GM21529 (cell line): ENCODE measurements at regions not wholly inside any gene's neighbourhood (a gene's known extent, or its start where the extent isn't known, plus 50 kb on each side); places are given as distances from the start of the nearest gene placed in this dataset.

Experiments
- ATAC-seq: cut with Tn5 transposase; IDR thresholded peaks from one replicate; pipeline ENCODE4 v1.9.1; 2021; ENCODE audit not compliant: unreplicated experiment

DNA sequence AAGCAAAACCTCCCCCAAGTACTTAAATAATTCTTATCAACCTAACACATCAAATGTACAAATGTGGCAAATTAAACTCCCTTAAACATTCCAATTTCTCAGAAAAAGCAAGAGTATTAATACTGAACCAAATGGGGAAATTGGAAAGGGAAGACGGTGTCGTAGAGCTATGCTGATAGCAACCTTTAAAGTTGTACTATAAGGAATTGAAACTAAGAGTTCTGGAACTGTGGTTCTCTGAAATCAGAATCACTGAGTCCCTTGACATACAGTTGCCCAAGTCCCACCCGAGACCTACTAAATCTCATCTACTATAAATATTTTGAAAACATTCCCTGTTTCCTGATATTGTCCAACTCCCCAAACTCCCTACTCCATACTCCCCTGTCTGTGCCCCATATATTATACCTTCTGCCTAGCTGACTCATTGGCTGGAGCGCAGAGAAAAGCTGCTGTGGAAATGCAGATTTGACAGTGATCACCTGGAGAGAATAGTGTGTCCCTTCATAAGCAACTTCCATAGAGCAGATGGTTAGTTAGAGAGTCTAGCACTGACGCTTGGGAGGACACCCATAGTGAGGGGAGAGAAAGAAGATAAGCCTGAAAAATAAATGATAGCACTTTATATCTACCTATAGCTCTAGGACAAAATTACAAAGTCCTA lies 51.4 kb upstream of the ITM2B start:
- no peak for ATAC-seq

DNA sequence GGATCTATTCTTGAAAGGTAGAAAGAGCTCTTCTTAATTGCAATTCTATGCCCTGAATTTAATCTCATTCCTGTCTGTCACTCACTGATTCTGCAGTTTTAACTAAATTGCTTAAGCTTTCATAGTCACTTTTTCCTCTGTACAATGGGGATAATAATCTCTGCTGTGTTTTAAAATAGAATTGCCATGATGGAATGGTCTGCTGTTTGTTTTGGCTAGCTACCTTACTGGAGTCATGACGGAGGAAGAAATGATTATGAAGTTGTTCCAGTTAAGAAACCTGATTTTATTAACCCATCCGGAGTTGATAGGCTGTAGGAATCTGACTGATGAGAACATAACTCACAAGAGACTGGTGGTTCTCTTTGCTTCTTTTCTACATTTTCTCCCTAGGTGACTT lies 54.9 kb upstream of the ITM2B start:
- ATAC-seq, result no peak

DNA sequence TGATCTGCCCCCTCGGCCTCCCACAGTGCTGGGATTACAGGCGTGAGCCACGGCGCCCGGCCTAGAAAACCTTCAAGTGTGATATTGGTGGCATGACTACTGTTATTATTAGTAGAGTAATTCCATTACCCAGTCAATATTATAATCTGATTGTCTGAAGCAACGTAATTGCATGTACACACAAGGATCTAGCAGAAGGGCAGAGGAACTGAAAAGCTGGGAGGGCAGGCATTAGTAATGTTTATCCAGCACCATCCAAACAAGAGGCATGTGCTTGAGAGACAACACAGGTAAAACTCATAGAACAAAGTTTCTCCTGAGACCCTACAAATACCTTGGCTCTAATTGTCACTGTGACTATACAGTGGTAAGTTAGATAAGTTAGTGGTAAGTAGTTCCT lies 56.2 kb upstream of the ITM2B start:
- no peak for ATAC-seq

DNA sequence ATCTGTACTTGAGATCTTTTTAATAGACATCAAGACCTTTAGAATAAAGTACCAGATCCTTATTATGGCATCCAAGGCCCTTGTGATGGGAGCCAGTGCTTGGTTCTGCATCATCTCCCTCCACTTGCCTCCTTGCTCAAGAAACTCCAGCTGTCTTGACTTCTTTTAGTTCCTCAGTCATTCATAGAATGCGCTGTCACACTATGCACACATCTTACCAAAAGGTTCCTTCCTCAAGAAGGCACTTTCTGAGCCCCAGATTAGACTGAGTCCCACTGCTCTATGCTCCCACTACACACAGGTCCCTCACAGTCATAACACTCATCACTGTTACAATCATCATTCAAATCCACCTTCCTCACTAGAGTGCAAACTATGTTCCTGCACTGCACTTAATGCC lies 57.8 kb upstream of the ITM2B start:
- ATAC-seq, result peak; percentile 68

DNA sequence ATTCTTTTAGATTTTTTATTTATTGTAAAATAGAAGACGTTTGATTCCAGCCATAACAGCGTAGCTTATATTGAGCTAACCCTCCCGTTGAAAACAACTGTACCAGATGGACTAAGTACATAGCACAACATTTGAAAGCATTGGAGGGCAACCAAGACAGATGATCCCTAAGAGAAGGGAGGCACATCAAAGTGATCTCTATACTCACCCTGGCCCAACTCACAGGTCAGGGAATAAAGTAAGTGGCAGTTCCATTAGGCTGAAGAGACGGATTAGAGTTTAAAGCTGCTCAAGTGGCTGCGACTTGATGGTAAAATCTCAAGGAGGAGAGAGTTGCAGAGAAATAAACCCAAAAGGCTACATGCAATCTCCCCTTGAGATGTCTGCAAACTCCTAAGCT lies 65.1 kb upstream of the ITM2B start:
- no peak for ATAC-seq

DNA sequence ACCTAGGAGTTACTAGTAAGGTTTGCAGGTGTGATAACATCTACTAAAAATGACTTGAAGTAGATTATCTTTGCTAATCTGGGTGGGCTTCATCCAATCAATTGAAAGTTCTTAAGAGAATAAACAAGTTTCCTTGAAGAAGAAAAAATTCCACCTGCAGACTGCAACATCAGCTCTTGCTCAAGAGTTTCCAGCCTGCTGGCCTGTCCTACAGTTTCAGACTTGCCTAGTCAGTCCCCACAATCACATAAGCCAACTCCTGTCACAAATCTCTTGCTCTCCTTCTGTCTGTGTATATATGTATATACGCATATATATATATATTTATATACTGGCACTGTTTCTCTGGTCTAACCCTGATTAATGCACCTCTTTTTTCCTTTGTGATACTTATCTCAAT lies 67.3 kb upstream of the ITM2B start:
- ATAC-seq, result no peak

DNA sequence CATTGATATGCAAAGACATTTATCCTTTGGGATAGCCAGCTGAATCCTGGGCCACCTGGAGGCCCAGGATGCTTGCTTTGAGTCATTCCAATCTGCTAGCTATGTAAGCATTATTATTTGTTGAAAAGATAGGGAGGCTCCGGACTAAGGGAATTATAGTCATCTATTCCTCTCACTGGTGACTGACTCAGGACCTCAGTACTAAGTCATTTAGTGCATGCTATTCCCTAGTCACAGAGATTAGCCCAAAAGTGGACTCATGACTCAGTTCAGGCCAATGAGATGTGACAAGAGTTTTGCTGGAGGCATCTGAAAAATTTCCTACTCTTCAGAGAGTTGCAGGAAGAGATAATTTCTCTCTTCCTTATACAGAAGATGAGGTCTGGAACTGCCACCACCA lies 67.9 kb upstream of the ITM2B start:
- no peak for ATAC-seq

DNA sequence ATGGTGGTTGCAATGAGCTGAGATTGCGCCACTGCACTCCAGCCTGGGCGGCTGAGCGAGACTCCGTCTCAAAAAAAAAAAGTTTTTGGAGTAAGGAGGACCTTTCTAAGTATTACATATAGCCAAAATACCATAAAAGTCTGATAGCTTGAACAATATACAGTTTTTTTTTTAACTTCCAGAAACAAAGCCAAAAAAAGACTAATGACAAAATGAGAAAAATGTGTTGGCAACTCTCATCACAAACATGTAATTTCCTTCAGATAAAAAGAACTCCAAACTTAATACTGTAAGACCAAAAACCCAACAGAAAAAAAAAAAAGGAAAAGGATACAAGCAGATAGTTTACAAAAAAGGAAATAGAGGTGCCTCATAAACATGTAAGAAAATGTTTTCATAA lies 68.2 kb upstream of the MED4 start:
- no peak for ATAC-seq

DNA sequence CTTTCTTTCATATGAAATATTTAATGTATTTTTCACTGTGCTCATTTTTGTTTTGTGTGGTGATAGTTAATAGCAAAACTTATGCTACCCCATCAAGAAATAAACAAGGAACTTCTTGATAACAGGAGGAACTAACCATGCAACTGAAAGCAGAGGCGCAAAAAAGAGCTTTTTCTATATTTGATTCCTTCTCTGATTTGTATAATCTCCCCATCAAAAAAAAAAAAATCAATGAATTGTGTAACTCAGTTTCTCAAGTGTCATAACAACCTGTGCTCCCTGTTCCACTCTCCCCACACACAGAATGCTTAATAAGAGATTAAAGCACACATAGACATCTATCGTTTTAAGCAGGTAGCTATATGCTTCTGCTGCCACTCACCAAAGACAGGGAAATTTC lies 67.3 kb upstream of the MED4 start:
- no peak for ATAC-seq

DNA sequence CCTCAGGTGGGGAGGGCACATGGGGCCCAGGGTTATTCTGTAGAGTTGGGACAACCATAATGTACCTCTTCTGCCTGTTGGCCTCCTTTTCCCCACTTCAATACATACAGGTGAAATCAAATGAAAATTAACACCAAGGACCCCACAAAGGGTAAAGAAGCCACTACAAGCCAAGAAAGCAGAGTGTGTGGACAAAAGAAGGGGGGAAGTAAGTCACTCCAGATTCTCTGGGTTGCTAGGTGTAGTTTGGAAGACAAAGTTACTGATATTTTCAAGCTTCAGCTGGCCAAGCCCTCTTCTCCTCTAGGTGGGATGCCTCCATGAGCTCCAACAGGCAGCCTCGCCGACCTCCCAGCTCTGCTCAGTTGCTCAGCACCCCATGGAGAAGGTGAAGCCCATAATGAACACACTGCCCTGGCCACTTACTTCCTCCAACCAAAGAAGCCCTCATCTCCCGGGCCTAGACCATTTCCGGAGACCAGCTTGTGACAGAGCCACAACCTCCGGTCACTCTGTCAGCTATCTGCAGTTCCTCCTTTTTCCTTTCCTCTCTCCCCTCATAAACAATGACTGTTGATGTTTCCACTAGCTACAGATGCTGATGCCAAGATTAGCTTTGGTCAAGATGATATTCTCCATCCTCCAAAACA lies 66.8 kb upstream of the MED4 start:
- no peak for ATAC-seq

DNA sequence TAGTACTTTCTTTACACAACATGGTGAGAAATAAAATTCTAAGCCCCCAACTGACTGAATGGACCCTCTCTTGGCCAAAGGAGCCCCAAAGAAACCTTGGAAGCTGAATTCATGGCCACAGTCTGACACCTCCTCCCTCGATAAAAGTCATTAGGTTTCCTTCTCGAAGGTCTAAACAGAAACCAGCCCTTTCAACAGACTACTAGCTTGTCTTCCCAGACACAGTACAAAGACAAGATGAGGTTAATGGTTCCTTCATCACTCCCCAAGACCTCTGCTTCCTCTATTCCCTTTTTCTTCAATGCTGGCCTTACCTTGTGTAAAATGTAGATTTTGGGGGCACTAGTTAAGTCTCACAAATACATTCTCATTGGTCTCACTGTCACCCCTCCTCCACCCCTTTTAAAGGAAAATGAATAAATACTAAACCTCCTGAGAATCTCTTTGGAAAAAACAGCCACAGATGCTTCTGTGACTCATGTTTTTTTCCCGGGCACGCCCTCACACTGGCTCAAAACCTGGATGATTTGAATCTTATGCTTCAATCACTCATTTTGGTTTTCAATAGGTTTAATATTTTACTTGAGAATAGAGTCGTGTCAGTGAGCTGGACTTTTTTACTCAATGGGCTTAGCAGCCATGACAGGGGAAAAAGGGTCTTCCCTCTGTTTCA lies 65.8 kb upstream of the MED4 start:
- ATAC-seq, result no peak

DNA sequence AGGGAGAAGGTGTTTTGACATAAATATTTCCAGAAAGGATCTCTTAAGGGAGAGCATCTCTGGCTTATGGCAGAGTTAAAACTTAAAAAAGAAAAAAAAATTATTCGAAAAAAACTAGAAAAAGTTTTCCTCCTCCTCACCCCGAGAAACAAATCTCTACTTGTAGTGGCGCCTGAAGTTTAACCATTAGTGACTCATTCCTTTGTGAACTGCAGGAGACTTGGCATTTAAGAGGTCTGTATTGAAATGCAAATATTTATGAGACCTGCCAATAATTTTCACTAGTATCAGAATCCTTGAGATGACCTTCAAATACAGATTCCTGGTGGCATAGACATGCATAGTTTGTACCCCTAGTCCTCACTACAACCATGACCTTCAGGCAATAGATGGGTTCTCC lies 64.9 kb upstream of the MED4 start:
- no peak for ATAC-seq

DNA sequence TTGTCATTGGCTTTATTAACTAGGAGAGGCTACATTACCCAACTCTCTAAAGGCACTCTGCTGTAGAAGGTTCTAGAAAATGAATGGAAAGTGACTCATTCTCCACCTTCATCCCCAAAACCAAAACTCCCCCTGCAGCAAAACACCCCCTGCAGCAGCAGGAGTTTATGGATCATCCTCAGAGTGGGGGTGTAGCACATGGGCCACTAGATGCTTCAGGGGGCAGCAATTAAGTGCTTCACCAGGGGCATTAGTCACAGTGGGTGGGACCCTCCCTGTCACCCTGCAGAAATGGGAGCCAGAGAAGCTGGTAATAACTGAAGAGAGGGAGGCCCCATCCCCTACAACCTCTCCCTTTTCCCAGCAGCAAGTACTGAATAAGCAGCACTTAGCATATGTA lies 64.5 kb upstream of the MED4 start:
- ATAC-seq, result no peak

DNA sequence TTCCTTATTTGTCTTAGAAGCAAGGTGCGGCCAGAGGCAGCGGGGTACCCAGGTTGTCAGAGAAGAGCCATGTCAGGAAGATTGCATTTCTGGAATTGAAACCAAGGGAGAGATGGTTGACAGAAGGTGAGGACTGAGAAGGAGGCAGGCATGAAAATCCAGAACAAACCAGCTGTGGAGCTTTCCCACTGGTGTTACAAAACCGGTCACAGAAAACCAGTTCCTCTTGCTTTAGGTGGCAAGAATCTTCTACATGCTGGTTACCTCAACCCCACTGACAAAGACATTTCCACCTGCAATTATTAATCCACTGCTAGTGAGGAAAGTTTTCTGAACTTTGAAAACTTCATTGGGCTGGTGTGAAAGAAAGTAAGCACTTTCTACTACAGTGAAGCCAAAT lies 64.0 kb upstream of the MED4 start:
- ATAC-seq, result no peak

DNA sequence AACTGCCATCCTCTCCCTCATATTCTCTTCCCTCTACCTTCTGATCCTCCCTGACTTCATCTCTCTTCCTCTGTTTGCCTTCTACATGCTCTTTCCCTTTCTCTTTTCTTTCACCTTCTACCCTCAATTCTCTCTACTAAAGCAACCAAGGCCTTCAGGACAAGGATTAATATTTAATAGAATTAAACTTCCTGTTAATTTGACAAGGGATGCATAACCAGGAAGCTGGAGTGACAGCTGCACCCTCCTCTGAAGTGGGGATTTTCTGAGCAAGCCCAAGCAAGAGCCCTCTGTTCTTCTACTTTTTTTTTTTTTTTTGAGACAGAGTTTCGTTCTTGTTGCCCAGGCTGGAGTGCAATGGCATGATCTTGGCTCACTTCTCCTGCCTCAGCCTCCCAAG lies 63.4 kb upstream of the MED4 start:
- no peak for ATAC-seq

DNA sequence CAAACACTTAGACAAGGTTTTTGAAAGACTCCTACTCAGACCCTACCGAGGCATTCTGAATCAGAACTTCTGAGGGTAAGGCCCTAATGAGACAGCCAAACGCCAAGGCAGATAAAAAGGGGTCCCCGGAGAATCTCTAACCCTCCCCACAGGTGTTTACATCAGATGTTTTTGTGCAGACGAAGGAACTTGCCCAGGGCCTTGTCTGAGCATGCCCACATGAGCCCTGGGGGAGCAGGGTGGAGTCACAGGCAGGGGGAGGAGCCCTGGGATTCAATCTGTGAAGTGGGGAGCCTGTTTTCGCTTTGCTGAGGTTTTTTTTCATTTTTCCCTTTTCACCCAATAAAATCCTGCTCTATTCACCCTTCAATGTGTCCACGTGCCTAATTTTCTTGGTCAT lies 61.6 kb upstream of the MED4 start:
- ATAC-seq, result no peak

DNA sequence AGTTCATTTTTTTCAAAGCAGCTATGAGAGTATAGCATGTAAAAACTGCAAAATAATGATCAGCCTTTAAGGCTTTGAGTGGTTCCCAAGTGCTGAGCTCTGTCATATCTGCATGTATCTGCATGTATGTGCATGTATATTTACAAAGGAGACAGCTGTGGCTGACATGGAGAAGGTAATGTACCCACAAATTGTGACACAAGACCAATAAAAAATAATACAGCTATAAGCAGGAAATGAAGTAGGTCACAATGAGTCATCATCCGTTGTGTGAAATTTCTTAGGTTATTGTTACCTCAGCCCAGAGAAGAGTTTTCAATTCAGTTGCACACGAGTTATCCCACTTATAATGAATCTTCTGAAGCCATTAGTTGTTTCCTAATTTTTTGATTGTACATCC lies 60.9 kb upstream of the MED4 start:
- ATAC-seq, result no peak

DNA sequence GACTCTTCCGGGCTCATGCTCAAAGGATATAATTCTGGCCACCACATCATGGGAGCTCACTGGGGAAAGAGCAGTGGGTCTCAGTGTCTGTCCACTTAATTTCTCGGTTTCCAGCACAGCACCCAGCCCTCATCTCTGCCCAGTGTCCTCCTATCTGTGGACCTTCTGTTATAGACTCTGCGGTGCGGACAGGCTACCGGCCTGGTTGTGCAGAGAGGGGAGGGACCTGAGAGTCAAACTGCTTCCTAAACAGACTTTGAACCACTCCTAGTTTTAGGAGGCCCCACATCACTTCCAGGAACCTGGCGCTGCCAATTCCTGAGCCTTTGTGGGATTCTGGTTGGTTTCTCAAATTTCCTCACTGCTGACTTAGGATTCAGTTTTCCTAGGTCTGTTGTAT lies 59.8 kb upstream of the MED4 start:
- ATAC-seq, result no peak

DNA sequence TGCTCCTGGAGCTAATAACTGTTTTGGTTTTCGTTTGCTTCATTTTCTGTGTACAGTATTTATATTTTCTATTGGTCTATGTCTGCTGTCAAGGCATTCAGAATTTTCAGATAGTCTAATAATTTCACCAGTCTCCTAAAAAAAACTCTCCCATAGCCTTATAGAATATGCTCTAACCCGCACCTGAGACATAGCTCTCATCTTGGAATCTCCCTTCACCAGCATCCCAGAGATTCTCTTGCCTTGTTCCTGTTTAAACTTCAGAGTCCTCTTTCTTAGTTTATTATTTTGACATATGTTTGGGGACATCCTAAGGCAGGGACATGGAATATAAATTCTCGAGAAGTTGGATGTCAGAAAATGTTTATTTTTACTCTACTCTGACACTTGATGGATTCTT lies 58.3 kb upstream of the MED4 start:
- no peak for ATAC-seq

DNA sequence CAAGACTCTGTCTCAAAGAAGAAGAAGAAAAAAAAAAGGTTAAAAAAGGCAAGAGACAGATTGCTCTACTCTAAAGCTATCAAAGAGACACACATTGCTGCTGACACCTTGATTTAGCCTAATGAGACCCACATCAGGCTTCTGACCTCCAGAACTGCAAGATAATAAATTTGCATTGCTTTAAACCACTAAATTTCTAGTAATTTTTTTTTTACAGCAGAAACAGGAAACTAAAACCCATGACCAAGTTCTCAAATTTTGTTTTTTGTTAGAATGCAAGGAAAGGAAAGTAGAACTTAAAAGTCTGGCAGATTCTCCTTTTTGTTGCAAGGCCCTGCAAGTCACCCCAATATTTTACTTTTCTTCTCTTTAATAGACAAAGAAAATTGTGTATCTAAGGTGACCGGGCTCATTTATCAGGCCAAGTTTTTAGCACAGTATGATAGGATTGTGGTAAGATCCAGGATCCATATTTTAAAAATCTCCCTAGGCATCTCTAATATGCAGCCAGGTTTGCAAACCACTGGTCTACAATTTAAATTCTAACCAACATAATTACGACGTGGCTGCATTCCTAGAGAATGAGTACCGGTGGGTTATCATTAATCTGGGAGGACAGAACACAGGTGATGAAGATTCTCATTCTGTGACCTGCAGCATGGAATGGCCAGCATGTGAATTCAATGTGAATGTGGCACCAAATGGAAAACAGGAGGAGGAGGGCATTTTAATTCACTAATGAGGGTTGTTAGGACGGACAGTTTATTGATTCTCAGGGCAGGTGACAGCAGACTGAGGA lies 56.7 kb upstream of the MED4 start:
- ATAC-seq, result no peak

DNA sequence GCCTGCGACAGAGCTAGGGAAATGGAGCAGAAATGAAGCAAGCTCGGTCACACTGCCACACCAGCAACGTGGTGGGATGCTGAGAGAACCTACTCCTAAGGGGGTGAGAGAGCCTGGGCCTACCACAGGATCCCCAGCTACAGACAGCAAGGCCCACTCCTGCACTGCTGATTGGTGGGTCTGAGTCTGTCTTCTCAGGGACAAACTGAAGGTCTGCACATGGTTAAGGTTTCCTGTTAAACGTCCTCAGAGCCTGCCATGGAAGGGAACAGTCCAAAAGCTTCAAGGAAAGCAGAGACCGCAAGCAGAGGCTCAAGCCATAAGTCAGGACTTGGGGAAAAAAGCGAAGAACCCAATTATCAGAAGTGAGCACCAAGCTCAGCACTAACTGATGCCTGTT lies 53.5 kb upstream of the MED4 start:
- ATAC-seq, result no peak

DNA sequence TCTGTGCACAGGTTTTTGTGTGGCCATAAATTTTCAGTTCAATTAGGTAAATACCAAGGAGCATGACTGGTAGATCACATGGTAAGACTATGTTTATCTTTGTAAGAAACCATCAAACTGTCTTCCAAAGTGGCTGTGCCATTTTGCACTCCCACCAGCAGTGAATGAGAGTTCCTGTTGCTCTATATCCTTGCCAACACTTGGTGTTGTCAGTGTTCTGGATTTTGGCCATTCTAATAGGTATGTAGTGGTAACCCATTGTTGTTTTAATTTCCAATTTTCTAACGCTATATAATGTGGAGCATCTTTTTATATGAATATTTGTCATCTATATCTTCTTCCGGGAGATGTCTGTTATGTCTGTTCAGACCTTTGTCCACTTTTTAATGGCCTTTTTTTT lies 51.7 kb upstream of the MED4 start:
- no peak for ATAC-seq
